Naive B cell (primary cell): ENCODE measurements at regions not wholly inside any gene's neighbourhood (a gene's known extent, or its start where the extent isn't known, plus 50 kb on each side); places are given as distances from the start of the nearest gene placed in this dataset.
"Not testable (repeated sequence)": the region's sequence is repeated elsewhere in the genome, so short reads cannot be mapped to it uniquely, and the experiment has no call there.

ENCODE experiments used
- ATAC-seq, 2 donors: fragments of 150-1000 bp; cut with Tn5 transposase; 2 replicates each; pipeline ENCODE4 v1.10.0; 2021; ENCODE audit warnings: low read depth in 2 of 2, mild to moderate bottlenecking in 2 of 2, moderate library complexity in 2 of 2
- DNase-seq: peaks from one replicate; pipeline ENCODE4 v3.0.0; 2022
- H3K27ac Mint-ChIP-seq, 6 donors: one replicate each; pipeline ENCODE4 v1.8.0; 2020 to 2022; ENCODE audit warnings: mild to moderate bottlenecking in 6 of 6, mixed read lengths in 6 of 6, moderate library complexity in 5 of 6, inconsistent platforms in 2 of 6
- H3K27me3 Mint-ChIP-seq, 3 donors: one replicate each; pipeline ENCODE4 v1.8.0; 2021 to 2022; ENCODE audit warnings: mixed read lengths in 3 of 3, mild to moderate bottlenecking in 1 of 3
- H3K36me3 Mint-ChIP-seq, 2 donors: one replicate each; pipeline ENCODE4 v1.8.0; 2020 to 2022; ENCODE audit warnings: mixed read lengths in 2 of 2, inconsistent platforms in 1 of 2, mild to moderate bottlenecking in 1 of 2
- H3K4me1 Mint-ChIP-seq, 3 donors: one replicate each; pipeline ENCODE4 v1.8.0; 2020 to 2022; ENCODE audit warnings: mixed read lengths in 3 of 3, inconsistent platforms in 1 of 3, mild to moderate bottlenecking in 1 of 3, moderate library complexity in 1 of 3
- H3K4me3 Mint-ChIP-seq, 8 donors: one replicate each; pipeline ENCODE4 v1.8.0; 2020 to 2022; ENCODE audit warnings: mild to moderate bottlenecking in 8 of 8, mixed read lengths in 8 of 8, moderate library complexity in 8 of 8, inconsistent platforms in 2 of 8
- H3K9me3 Mint-ChIP-seq, 7 donors: one replicate each; pipeline ENCODE4 v1.8.0; 2020 to 2022; ENCODE audit warnings: mixed read lengths in 7 of 7, mild to moderate bottlenecking in 5 of 7, inconsistent platforms in 2 of 7, moderate library complexity in 1 of 7

GRCh38 chr7:51369746-51370145, 53.1 kb upstream of the COBL start:
- Mint-ChIP-seq H3K36me3 (no peaks in the 10 kb centered on the region), H3K27me3 (no peaks in the 10 kb centered on the region), H3K4me1 (no peaks in the 10 kb centered on the region), H3K27ac (peak overlapping the region in 1 of 6 donors; percentile 33), H3K9me3 (no peaks in the 10 kb centered on the region), H3K4me3 (no peak overlapping the region)
- DNase-seq (no peak), ATAC-seq (no peak)

- not testable (repeated sequence) for H3K27me3 Mint-ChIP-seq, H3K4me1 Mint-ChIP-seq, DNase-seq, H3K4me3 Mint-ChIP-seq, H3K36me3 Mint-ChIP-seq, H3K9me3 Mint-ChIP-seq, ATAC-seq
- H3K27ac Mint-ChIP-seq, result peak overlapping the region in 1 of 6 donors; percentile 42
These were observed 52.6 kb upstream of the COBL start for GRCh38 chr7:51369228-51369627.

DNA sequence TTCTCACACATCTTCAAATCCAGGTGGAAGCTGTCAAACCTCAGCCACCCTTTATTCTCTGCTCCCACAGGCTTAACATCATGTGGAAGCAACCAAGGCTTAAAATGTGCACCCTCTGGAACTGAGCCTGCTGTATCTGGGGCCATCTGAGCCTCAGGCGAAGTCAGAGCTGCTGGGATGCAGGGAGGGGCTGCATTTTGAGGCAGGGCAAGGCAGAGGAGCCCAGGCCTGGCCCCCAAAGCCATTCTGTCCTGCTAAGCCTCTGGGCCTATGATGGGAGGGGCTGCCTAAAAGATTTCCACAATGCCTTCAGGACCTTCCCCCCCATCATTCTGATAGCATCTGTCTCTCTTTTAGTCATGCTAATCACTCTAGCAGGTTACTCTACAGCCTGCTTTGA, 51.7 kb upstream of the COBL start:
- DNase-seq, result no peak
- ATAC-seq, result no peak
- Mint-ChIP-seq H3K27ac (peak overlapping the region in 1 of 6 donors; percentile 17), H3K27me3 (no peaks in the 10 kb centered on the region), H3K36me3 (no peaks in the 10 kb centered on the region), H3K4me3 (no peak overlapping the region), H3K9me3 (peaks cover 0 to 3% (median 0%) of the 10 kb centered on the region in 7 donors), H3K4me1 (no peaks in the 10 kb centered on the region)

GRCh38 chr7:51367614-51367968, 51.0 kb upstream of the COBL start:
- H3K4me1 Mint-ChIP-seq, result no peaks in the 10 kb centered on the region

DNA sequence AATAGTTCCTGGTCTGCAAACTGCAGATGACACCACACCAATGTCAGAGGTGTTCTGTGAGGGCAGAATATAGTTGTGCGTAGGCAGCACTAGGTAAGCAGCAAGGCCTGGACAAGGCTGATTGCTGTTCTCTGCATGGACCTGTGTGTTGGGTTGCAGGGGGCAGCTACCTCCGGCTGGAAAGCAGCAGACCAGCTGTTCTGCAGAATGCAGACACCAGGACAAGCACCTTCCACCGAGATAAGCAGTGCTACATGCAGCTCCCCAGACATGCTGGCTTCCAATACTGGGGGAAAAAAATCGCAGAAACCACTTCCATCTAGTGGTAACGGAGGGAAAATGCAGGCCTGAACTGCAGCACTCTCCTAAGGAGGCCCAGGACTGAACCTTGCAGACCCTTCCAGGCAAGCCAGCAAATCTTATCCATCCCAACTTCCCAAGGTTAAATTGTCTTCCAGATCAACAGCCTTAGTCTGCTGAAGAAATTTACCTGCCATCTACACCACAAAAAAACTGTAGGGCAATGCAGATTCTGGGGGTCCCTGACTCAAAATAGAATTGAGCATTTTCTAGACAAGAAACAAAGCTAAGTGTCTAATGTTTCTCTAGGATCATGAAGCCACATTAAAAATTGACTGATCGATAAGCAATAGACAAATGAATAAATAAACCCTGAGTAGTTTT, 50.5 kb upstream of the COBL start:
- Mint-ChIP-seq H3K9me3 (peaks cover 0 to 12% (median 2%) of the 10 kb centered on the region in 7 donors), H3K27me3 (no peaks in the 10 kb centered on the region), H3K4me1 (no peaks in the 10 kb centered on the region), H3K4me3 (no peak overlapping the region), H3K27ac (peak overlapping the region in 1 of 6 donors; percentile 7), H3K36me3 (no peaks in the 10 kb centered on the region)
- DNase-seq (no peak), ATAC-seq (no peak)

More at GRCh38 chr7:51367614-51367968, 51.0 kb upstream of the COBL start:
- Mint-ChIP-seq H3K36me3 (no peaks in the 10 kb centered on the region), H3K4me3 (no peak overlapping the region), H3K27ac (peak overlapping the region in 1 of 6 donors; percentile 44), H3K9me3 (peaks cover 0 to 7% (median 0%) of the 10 kb centered on the region in 7 donors), H3K27me3 (no peaks in the 10 kb centered on the region)
- ATAC-seq (no peak), DNase-seq (no peak)
